ENCODE measurements at regions not wholly inside any gene's neighbourhood (a gene's known extent, or its start where the extent isn't known, plus 50 kb on each side); places are given as distances from the start of the nearest gene placed in this dataset.

DNA sequence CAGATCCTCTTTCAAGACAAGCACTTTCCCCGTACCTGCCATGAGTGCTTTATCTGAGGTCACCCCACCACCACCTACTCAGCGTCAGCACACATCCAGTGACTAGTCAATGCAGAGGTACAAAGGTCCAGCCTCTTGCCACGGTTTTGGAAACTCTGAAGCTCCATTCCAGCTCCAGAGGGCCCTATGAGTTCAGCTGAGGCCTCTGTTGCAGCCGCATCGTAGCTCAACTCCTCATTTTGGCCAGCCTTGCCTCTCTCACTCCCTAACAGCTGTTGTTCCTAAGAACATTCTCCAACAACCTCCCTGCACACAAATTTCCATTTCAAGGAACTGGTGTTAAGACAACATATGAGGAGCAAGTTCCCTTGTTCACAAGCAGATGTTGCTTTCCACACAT, 405.1 kb upstream of the PROK2 start:
- Mint-ChIP-seq H3K36me3 (ENCODE audit: insufficient read depth) (no peaks in the 10 kb centered on the region), H3K4me3 (no peak overlapping the region), H3K27me3 (ENCODE audit: low read depth) (peaks cover 2% of the 10 kb centered on the region), H3K9me3 (peaks cover 3% of the 10 kb centered on the region), H3K4me1 (ENCODE audit: low read depth) (peaks cover 9% of the 10 kb centered on the region)
- ATAC-seq (no peak), DNase-seq (no peak)

DNA sequence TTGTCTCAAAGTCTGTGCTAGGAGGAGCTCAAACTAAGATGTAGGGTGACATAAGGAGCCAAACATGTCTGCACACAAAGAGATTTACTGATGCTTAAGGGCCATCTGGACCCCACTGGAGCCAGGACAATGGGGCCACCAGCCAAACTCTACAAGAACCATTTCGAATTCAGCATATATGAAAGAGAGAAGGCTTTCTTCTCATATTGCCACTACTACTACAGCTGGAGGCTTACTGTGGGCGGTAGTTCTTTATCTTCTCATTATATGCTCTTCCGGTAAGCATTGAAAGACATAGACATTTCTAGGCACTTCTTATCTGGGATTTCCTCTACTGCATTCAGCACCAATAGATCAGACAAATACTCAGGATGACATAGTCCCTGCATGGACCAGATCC, 404.4 kb upstream of the PROK2 start:
- H3K9me3 Mint-ChIP-seq: peaks cover 3% of the 10 kb centered on the region
- no peak for ATAC-seq
- H3K4me3 Mint-ChIP-seq: no peak overlapping the region
- H3K36me3 Mint-ChIP-seq (ENCODE audit: insufficient read depth): no peaks in the 10 kb centered on the region
- peaks cover 9% of the 10 kb centered on the region for H3K4me1 Mint-ChIP-seq (ENCODE audit: low read depth)
- peaks cover 2% of the 10 kb centered on the region for H3K27me3 Mint-ChIP-seq (ENCODE audit: low read depth)
- no peak for DNase-seq

DNA sequence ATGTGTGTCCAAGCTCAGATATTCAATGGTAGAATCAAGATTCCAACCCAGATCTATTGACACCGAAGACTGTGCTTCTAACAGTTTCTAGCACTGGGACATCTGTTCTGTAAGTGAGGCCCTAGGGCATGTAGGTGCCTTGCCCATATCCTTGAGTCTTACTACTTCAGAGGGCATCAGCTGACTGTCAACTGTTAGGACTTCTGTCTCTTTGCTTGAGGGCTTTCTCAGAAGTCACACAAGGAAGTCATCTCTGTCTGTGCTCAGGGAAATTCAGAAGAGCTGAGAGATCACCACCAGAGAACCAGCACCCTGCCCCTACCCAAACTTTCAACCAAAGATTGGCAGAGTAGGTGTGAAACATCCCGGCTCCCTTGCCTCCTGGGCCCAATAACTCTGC, 403.6 kb upstream of the PROK2 start:
- H3K9me3 Mint-ChIP-seq: peaks cover 3% of the 10 kb centered on the region
- peaks cover 9% of the 10 kb centered on the region for H3K4me1 Mint-ChIP-seq (ENCODE audit: low read depth)
- peaks cover under 1% of the 10 kb centered on the region for H3K27me3 Mint-ChIP-seq (ENCODE audit: low read depth)
- DNase-seq: no peak
- no peak for ATAC-seq
- no peaks in the 10 kb centered on the region for H3K36me3 Mint-ChIP-seq (ENCODE audit: insufficient read depth)
- H3K4me3 Mint-ChIP-seq: no peak overlapping the region

DNA sequence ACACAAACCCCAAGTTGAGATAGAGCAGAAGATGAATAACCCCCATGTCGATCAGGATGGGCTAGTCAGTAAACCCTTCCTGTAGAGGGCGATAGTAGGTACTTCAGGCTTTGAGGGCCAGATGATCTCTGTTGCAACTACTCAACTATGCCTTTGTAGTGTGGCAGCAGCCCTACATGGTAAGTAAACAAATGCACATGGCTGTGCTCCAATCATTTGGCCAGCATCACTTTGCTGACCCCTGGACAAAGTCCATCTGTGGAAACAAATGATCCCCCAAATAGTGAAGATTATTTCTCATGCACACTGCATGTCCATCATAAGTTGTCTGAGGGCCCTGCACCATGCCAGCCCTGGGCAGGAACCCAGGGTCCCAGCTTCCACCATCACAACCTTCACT, 402.2 kb upstream of the PROK2 start:
- Mint-ChIP-seq H3K27me3 (ENCODE audit: low read depth) (no peaks in the 10 kb centered on the region), H3K36me3 (ENCODE audit: insufficient read depth) (no peaks in the 10 kb centered on the region), H3K4me1 (ENCODE audit: low read depth) (peaks cover 9% of the 10 kb centered on the region), H3K4me3 (no peak overlapping the region), H3K9me3 (peaks cover 3% of the 10 kb centered on the region)
- ATAC-seq (no peak), DNase-seq (no peak)

DNA sequence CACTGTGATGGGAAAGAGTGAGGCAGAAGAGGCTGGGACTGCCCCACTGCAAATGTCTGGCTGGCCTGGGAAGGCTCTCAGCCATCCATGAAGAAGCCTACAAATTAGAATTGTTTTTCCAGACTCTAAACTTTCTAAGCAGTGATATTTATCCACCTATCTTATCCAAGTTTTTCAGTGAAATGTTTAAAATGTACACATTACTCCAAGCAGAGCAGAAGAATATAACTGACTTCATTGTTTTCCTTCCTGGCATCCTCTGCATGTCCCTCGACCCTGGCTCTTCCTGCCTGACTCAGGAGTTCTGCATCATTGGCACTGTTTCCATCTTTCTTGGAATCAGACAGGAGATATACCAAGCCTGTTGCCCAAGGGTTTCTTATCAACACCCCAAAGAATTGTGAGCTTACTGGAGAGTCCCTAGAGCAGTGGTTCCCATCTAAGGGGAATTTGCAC, 401.5 kb upstream of the PROK2 start:
- Mint-ChIP-seq H3K4me1 (ENCODE audit: low read depth) (peaks cover 9% of the 10 kb centered on the region), H3K27me3 (ENCODE audit: low read depth) (no peaks in the 10 kb centered on the region), H3K4me3 (no peak overlapping the region), H3K36me3 (ENCODE audit: insufficient read depth) (no peaks in the 10 kb centered on the region), H3K9me3 (no peaks in the 10 kb centered on the region)
- no peak for DNase-seq
- no peak for ATAC-seq

DNA sequence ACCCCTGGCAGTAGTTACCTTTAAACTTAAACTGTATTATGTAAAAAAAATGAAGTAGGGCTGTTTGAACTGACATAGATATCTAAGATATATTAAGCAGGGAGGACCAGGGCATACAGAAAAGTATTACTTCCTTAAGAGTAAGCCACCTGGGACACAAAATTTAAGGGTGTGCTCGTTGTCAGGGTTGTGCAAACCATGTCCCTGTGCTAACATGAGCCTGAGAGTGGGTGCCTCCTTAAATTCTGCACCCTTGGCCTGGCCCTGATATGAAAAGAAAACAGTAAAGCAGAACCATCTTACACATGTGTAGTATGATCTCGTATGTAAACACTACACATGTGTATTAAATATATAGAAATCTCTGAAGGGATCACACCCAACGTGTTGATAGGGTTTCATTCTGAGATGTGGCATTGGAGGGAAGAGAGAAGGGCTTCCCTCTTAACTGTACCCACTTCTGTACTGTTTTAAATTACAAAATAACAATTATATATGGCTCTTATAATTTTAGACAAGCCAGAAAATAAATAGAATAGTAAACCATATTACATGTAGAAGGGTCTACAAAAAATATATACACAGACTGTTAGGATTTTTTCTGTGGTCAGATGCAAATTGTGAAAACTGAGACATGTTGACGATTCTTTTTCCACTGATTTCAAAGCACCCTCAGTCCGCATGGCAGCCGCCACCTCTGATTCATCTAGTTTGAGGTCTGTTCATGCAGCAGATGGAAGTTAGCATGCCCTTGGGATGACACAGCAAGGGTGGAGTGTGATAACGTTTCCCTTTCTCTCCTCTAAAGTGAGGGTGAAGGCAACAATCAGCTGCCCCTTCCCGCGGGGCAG, 400.8 kb upstream of the PROK2 start:
- no peak for DNase-seq
- Mint-ChIP-seq H3K9me3 (no peaks in the 10 kb centered on the region), H3K4me1 (ENCODE audit: low read depth) (peaks cover 9% of the 10 kb centered on the region), H3K36me3 (ENCODE audit: insufficient read depth) (no peaks in the 10 kb centered on the region), H3K4me3 (no peak overlapping the region), H3K27me3 (ENCODE audit: low read depth) (no peaks in the 10 kb centered on the region)
- ATAC-seq: peak; percentile 84 to 85

DNA sequence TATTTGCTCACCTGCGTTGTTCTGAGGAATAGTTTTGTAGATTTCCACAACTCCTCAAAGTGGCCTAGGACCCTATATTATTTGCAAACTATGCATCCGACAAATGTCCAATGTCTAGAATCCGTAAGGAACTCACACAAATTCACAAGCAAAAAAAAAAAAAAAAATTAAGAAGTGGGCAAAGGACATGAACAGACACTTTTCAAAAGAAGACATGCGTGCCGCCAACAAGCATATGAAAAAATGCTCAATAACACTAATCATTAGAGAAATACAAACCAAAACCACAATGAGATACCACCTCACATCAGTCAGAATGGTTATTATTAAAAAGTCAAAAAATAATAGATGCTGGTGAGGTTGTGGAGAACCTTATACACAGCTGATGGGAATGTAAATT, 398.5 kb upstream of the PROK2 start:
- ATAC-seq (no peak), DNase-seq (no peak)
- Mint-ChIP-seq H3K36me3 (ENCODE audit: insufficient read depth) (no peaks in the 10 kb centered on the region), H3K4me1 (ENCODE audit: low read depth) (peaks cover 9% of the 10 kb centered on the region), H3K27me3 (ENCODE audit: low read depth) (no peaks in the 10 kb centered on the region), H3K9me3 (no peaks in the 10 kb centered on the region), H3K4me3 (no peak overlapping the region)

DNA sequence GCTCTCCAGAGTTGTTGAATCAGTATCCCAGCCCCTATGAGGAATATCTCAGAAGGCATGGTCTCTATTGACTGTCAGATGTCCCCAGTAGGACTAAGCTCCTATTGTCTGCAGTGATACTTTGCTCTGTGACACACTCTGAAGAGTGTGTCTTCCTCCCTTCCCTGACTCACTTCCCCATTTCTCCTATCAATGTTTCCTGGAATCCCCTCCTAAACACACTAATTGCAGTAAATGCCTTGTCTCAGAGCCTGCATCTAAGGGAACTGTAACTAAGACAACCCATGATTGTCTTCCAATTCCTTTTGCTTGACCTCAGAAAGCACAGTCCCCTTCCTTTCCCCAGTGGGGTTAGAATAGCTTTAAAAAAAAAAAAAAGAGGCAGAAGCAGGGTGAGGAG, 397.3 kb upstream of the PROK2 start:
- DNase-seq: no peak
- Mint-ChIP-seq H3K27me3 (ENCODE audit: low read depth) (peaks cover 6% of the 10 kb centered on the region), H3K4me3 (no peak overlapping the region), H3K4me1 (ENCODE audit: low read depth) (peaks cover 10% of the 10 kb centered on the region), H3K9me3 (no peaks in the 10 kb centered on the region), H3K36me3 (ENCODE audit: insufficient read depth) (no peaks in the 10 kb centered on the region)
- ATAC-seq: no peak

DNA sequence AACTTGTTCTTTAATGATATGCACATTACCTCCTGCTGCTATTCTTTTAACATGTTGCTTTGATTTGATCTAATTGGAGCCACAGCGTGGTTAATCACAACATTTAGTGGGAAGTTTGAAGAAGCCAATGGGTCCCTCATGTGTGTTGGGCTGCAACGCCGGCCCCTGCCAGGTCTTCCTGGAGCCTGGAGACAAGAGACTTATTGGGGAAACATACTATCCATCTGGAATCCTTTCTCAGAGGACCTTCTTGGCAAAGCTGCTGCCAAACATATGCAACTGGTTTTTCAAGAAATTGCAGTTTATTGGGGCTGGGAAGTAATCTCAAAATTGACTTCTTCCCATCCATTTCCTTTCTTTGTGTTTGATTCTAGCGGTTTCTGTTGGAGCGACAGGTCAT, 396.3 kb upstream of the PROK2 start:
- ATAC-seq: no peak
- no peaks in the 10 kb centered on the region for H3K36me3 Mint-ChIP-seq (ENCODE audit: insufficient read depth)
- no peak overlapping the region for H3K4me3 Mint-ChIP-seq
- DNase-seq: no peak
- H3K27me3 Mint-ChIP-seq (ENCODE audit: low read depth): peaks cover 13% of the 10 kb centered on the region
- no peaks in the 10 kb centered on the region for H3K9me3 Mint-ChIP-seq
- H3K4me1 Mint-ChIP-seq (ENCODE audit: low read depth): peaks cover 16% of the 10 kb centered on the region

DNA sequence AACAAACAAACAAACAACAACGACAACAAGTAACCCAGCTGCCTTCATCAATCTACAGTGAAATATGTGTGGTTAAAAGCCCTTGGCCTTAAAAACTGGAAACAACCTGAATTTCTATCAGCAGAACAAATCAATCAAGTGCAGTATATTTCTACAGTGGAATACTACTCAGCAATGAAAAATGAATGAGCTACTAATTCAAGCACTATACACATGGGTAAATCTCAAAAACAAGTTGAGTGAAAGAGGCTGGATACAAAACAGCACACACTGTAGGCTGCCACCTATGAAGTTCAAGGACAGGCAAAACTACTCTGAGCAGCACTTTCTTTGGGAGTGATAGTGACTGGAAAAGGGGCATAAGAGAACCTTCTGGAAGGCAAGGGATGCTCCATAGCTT, 395.5 kb upstream of the PROK2 start:
- H3K36me3 Mint-ChIP-seq (ENCODE audit: insufficient read depth): no peaks in the 10 kb centered on the region
- peaks cover 11% of the 10 kb centered on the region for H3K4me1 Mint-ChIP-seq (ENCODE audit: low read depth)
- no peaks in the 10 kb centered on the region for H3K9me3 Mint-ChIP-seq
- ATAC-seq: no peak
- DNase-seq: no peak
- H3K4me3 Mint-ChIP-seq: no peak overlapping the region
- peaks cover 20% of the 10 kb centered on the region for H3K27me3 Mint-ChIP-seq (ENCODE audit: low read depth)

DNA sequence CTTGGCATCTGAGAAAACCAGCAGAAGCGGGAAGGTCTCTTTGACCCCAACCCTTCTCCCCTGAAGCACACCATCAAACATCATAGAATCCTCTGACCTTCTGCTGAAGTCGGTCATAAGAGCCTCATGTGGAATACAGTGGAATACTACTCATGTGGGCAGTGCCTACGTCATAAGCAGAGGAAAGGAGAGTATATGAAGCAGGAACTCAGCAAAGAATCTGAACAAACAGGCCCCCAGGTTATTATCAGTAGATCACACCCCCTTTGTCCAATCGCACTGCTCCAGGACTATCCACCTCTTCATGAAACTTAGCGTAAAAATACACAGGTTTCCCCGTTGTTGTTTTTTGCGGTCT, 394.1 kb upstream of the PROK2 start:
- no peak overlapping the region for H3K4me3 Mint-ChIP-seq
- ATAC-seq: no peak
- peaks cover 11% of the 10 kb centered on the region for H3K4me1 Mint-ChIP-seq (ENCODE audit: low read depth)
- no peaks in the 10 kb centered on the region for H3K9me3 Mint-ChIP-seq
- DNase-seq: no peak
- H3K27me3 Mint-ChIP-seq (ENCODE audit: low read depth): peaks cover 21% of the 10 kb centered on the region
- no peaks in the 10 kb centered on the region for H3K36me3 Mint-ChIP-seq (ENCODE audit: insufficient read depth)

DNA sequence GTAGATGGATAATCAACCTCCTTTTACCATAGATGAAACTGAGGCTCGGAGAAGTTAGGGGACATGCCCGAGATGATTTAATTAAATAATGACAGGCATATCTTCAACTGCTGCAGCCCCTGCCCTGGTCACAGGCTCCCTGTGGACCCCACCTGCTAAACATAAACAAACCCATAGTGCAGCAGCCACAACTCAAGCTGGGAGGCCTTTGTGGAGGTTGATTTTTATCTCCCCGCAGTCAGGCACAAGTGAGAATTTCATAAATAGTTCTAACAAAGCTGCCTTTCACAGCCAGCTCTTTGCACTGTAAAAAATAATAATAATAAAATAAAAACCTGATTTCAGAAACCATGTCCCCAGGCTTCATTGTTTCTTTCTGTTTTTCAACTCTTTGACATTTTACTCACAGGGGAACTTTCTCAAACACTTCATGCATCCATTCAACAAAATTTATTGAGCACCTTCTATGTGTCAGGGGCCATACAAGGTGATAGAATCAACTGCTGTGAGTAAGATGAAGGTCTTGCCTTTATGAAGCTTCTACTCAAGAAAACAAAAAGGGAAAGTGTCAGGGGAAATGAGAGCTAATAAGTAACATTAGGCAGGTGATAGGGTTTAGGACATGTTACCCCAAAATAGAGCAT, 393.6 kb upstream of the PROK2 start:
- Mint-ChIP-seq H3K36me3 (ENCODE audit: insufficient read depth) (no peaks in the 10 kb centered on the region), H3K4me3 (no peak overlapping the region), H3K9me3 (no peaks in the 10 kb centered on the region), H3K27me3 (ENCODE audit: low read depth) (peaks cover 21% of the 10 kb centered on the region), H3K4me1 (ENCODE audit: low read depth) (peaks cover 11% of the 10 kb centered on the region)
- no peak for ATAC-seq
- no peak for DNase-seq

DNA sequence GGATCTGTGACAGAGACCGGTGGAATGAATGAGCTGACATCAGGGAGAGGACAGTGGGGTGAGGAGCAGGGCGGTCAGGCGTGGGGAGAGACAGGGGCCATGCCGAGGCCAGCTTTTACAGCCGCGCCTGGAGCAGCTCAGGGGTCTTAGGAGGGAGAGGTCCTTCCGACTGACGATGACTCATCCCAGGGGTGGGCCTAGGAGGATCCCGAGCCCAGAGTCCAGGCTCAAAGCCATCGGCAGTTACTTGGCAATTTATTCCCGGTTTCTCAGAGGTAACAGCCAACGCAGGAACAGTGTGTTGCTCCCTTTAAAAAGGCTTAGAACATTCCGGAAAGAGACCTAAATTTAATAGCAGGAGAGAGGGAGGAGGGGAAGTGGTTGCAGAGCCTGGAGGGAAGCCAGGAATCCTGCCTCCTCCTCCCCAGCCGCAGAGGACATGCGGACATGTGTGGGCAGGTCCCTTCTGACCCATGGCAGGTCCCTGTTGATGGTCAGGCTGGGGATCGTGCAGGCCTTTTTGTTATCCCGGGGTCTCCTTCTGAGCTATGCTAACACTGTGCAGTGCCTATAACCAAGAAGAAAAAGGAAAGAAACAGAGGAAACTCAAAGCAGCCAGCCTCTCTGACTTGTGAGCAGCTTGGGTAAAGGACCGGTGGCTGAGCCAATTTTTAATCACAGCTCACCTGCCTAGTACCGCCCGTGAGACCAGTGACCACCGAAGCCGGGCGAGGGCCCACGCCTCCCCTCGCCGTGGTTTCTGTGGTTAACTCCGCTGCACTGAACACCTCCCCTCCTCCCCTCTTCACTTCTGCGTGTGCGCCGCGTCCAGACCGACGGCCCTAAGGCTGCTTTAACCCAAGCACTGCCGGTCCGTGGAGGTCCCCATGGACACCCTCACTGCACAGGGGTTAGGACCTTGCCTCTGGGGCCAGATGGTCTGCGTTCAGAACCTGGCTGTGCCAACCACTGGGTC, 392.4 kb upstream of the PROK2 start:
- Mint-ChIP-seq H3K27me3 (ENCODE audit: low read depth) (peaks cover 23% of the 10 kb centered on the region), H3K4me1 (ENCODE audit: low read depth) (peaks cover 11% of the 10 kb centered on the region), H3K36me3 (ENCODE audit: insufficient read depth) (no peaks in the 10 kb centered on the region), H3K4me3 (peak overlapping the region; percentile 5), H3K9me3 (no peaks in the 10 kb centered on the region)
- DNase-seq: no peak
- ATAC-seq: peak; percentile 38 to 59

DNA sequence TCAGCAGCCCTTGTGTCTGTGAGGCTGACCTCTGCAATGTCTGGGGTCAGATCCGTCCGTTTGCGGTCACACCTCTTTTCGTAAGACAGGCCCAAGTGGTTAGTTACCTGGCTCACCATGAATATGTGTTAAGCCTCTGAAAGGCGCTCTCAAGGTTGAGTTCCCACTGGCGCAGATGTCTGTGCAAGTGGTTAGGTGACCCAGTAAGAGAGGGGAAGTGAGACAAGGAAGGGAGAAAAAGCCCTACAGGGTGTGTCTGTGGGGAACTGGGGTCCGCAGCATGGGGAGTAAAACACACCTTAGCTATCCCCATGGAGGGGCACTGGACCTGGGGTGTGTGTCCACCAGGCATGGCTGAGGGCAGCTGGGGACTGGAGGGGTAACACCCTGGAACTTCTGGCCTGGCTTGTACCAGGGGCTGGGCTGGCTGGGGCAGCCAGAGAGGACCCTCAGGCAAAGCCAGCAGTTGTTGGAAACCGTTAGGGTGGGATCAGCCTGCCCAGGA, 391.6 kb upstream of the PROK2 start:
- no peaks in the 10 kb centered on the region for H3K9me3 Mint-ChIP-seq
- peaks cover 23% of the 10 kb centered on the region for H3K27me3 Mint-ChIP-seq (ENCODE audit: low read depth)
- DNase-seq (no peak), ATAC-seq (no peak)
- H3K4me1 Mint-ChIP-seq (ENCODE audit: low read depth): peaks cover 11% of the 10 kb centered on the region
- H3K4me3 Mint-ChIP-seq: no peak overlapping the region
- no peaks in the 10 kb centered on the region for H3K36me3 Mint-ChIP-seq (ENCODE audit: insufficient read depth)

All from activated T-cell treated with anti-CD3 and anti-CD28 coated beads, Interleukin-2, amount 50 U/mL, for 4 hours (primary cell).